ENCODE measurements at regions not wholly inside any gene's neighbourhood (a gene's known extent, or its start where the extent isn't known, plus 50 kb on each side); places are given as distances from the start of the nearest gene placed in this dataset.

DNA sequence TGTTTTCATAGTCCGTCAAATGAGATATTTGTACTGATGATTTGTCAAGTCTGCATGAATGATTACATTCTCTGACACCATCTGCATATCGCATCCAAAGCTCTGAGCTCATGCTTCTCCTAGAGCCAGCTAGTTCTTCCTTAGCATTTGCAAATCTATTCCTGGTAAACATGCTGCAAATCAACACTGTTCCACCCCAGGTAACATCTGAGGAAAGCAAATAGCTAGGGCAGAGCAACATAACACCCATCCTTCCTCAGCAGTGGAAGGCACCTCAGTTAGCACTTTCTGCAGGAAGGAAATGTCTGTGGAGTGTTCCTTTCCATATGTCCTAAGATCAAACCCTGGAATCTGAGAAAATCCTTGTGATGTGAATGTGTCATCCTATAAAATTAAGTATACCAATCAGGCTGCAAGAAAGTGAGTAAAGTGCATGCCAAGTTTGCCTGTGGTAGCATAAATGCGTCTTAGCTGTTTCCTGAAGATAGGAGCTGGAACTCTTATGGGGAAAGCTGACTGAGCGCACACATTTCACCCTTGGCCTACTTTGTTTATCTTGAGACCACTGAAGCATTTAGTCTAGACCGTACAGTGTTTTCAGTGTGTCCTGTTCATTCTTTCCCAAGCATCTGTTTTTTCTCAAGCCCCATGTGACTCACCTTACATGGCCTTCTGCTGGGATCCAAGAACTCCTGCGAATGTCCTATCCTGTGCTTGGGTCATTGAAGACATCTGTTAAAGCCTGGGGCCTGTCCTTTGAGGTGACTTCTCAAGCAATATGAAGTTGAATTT lies 50.9 kb upstream of the STARD4 start:
- TF ChIP-seq, protein P1, sequence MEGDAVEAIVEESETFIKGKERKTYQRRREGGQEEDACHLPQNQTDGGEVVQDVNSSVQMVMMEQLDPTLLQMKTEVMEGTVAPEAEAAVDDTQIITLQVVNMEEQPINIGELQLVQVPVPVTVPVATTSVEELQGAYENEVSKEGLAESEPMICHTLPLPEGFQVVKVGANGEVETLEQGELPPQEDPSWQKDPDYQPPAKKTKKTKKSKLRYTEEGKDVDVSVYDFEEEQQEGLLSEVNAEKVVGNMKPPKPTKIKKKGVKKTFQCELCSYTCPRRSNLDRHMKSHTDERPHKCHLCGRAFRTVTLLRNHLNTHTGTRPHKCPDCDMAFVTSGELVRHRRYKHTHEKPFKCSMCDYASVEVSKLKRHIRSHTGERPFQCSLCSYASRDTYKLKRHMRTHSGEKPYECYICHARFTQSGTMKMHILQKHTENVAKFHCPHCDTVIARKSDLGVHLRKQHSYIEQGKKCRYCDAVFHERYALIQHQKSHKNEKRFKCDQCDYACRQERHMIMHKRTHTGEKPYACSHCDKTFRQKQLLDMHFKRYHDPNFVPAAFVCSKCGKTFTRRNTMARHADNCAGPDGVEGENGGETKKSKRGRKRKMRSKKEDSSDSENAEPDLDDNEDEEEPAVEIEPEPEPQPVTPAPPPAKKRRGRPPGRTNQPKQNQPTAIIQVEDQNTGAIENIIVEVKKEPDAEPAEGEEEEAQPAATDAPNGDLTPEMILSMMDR (conservative IDR thresholded peaks at IDR 0.05): no peak
- no peak for TF ChIP-seq EZH2 (IDR thresholded peaks at IDR 0.05; ENCODE audit: low read depth)
